HEK293 (cell line): ENCODE measurements at regions not wholly inside any gene's neighbourhood (a gene's known extent, or its start where the extent isn't known, plus 50 kb on each side); places are given as distances from the start of the nearest gene placed in this dataset.

Experiments
- YY1 ChIP-seq: fragments of 450-650 bp; formaldehyde crosslinking; IDR thresholded peaks from 2 replicates; pipeline ENCODE4 v1.5.1; 2018; ENCODE audit warnings: missing biosample characterization, missing genetic modification characterization
- ZNF146 ChIP-seq: fragments of 450-650 bp; formaldehyde crosslinking; IDR thresholded peaks from 2 replicates; pipeline ENCODE4 v1.5.1; 2016; ENCODE audit warnings: missing biosample characterization, missing genetic modification characterization
- ZNF23 ChIP-seq: fragments of 450-650 bp; formaldehyde crosslinking; IDR thresholded peaks from 2 replicates; pipeline ENCODE4 v1.5.1; 2016; ENCODE audit warnings: missing biosample characterization, missing genetic modification characterization, borderline replicate concordance
- ZNF37A ChIP-seq: fragments of 450-650 bp; IDR thresholded peaks from 2 replicates; pipeline ENCODE4 v1.5.1; 2018; ENCODE audit warnings: missing biosample characterization, missing genetic modification characterization
- ZNF48 ChIP-seq: fragments of 450-650 bp; formaldehyde crosslinking; IDR thresholded peaks from 2 replicates; pipeline ENCODE4 v1.5.1; 2016; ENCODE audit warnings: missing biosample characterization, missing genetic modification characterization
- ZNF530 ChIP-seq: fragments of 450-650 bp; formaldehyde crosslinking; IDR thresholded peaks from 2 replicates; pipeline ENCODE4 v1.5.1; 2016; ENCODE audit warnings: low read depth, missing biosample characterization, missing genetic modification characterization
- ZNF549 ChIP-seq: fragments of 450-650 bp; IDR thresholded peaks from 2 replicates; pipeline ENCODE4 v1.5.1; 2018; ENCODE audit warnings: missing biosample characterization, missing genetic modification characterization, mild to moderate bottlenecking, inconsistent platforms, moderate library complexity
- ZNF785 ChIP-seq: fragments of 450-650 bp; formaldehyde crosslinking; IDR thresholded peaks from 2 replicates; pipeline ENCODE4 v1.5.1; 2016; ENCODE audit warnings: missing biosample characterization, missing genetic modification characterization
- ZNF843 ChIP-seq: fragments of 450-650 bp; formaldehyde crosslinking; IDR thresholded peaks from 2 replicates; pipeline ENCODE4 v1.5.1; 2016; ENCODE audit warnings: missing biosample characterization, missing genetic modification characterization
- TF ChIP-seq, protein P1 (sequence below): IDR thresholded peaks from 2 replicates; pipeline ENCODE4 v1.6.1; 2011; ENCODE audit warnings: mild to moderate bottlenecking, low read depth, low read length, borderline replicate concordance
- TF ChIP-seq, protein P2 (sequence below): fragments of 450-650 bp; formaldehyde crosslinking; IDR thresholded peaks from 2 replicates; pipeline ENCODE4 v1.5.1; 2016; ENCODE audit warnings: missing biosample characterization, missing genetic modification characterization
- TF ChIP-seq, protein P3 (sequence below): fragments of 450-650 bp; formaldehyde crosslinking; IDR thresholded peaks from 2 replicates; pipeline ENCODE4 v1.5.1; 2016; ENCODE audit warnings: missing biosample characterization, missing genetic modification characterization
- TF ChIP-seq, protein P4 (sequence below): fragments of 450-650 bp; formaldehyde crosslinking; IDR thresholded peaks from 2 replicates; pipeline ENCODE4 v1.5.1; 2016; ENCODE audit warnings: missing biosample characterization, missing genetic modification characterization
- TF ChIP-seq, protein P5 (sequence below): sonication (generic); formaldehyde crosslinking; IDR thresholded peaks from 2 replicates; pipeline ENCODE4 v1.8.1; 2022; ENCODE audit warnings: mild to moderate bottlenecking, moderate library complexity, missing genetic modification reagents

DNA sequence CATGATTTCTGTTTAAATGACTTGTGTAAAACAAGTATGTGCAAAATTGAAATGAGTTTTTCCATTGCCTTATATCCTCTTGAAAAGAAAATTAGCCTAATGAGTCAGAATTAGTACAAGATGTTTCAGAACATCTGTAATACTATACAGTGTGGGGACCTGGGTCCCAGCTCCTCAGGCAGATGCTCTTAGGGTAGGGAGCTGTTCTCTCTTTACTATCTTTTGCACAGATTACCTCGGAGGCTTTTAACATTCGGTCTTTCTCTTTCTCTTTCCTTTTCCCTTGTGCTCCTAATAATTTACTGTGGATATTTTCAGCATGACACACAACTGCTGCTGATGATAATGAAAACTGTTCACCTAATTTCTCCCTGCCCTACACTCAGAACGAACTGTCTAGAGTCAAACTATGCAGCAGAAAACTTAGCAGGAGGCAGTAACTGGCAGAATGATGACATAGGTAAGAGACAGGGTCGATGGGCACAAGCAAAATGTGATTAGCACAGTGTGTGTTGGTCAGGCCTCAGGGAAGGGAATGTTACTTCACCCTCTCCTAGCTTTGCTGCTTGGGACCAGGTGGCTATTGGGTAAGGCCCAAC lies 455.3 kb downstream of the PDHA2 start:
- TF ChIP-seq, protein P1, sequence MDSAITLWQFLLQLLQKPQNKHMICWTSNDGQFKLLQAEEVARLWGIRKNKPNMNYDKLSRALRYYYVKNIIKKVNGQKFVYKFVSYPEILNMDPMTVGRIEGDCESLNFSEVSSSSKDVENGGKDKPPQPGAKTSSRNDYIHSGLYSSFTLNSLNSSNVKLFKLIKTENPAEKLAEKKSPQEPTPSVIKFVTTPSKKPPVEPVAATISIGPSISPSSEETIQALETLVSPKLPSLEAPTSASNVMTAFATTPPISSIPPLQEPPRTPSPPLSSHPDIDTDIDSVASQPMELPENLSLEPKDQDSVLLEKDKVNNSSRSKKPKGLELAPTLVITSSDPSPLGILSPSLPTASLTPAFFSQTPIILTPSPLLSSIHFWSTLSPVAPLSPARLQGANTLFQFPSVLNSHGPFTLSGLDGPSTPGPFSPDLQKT, result no peak
- TF ChIP-seq ZNF549 (tag by site-specific recombination) (no peak), ZNF146 (tag by site-specific recombination) (no peak), ZNF530 (no peak), YY1 (tag by site-specific recombination) (no peak), ZNF48 (tag by site-specific recombination) (no peak), ZNF785 (no peak), ZNF843 (tag by site-specific recombination) (no peak), ZNF37A (tag by site-specific recombination) (no peak), ZNF23 (tag by site-specific recombination) (no peak)
- TF ChIP-seq, protein P2, sequence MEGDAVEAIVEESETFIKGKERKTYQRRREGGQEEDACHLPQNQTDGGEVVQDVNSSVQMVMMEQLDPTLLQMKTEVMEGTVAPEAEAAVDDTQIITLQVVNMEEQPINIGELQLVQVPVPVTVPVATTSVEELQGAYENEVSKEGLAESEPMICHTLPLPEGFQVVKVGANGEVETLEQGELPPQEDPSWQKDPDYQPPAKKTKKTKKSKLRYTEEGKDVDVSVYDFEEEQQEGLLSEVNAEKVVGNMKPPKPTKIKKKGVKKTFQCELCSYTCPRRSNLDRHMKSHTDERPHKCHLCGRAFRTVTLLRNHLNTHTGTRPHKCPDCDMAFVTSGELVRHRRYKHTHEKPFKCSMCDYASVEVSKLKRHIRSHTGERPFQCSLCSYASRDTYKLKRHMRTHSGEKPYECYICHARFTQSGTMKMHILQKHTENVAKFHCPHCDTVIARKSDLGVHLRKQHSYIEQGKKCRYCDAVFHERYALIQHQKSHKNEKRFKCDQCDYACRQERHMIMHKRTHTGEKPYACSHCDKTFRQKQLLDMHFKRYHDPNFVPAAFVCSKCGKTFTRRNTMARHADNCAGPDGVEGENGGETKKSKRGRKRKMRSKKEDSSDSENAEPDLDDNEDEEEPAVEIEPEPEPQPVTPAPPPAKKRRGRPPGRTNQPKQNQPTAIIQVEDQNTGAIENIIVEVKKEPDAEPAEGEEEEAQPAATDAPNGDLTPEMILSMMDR (tag by site-specific recombination), result no peak
- TF ChIP-seq, protein P3, sequence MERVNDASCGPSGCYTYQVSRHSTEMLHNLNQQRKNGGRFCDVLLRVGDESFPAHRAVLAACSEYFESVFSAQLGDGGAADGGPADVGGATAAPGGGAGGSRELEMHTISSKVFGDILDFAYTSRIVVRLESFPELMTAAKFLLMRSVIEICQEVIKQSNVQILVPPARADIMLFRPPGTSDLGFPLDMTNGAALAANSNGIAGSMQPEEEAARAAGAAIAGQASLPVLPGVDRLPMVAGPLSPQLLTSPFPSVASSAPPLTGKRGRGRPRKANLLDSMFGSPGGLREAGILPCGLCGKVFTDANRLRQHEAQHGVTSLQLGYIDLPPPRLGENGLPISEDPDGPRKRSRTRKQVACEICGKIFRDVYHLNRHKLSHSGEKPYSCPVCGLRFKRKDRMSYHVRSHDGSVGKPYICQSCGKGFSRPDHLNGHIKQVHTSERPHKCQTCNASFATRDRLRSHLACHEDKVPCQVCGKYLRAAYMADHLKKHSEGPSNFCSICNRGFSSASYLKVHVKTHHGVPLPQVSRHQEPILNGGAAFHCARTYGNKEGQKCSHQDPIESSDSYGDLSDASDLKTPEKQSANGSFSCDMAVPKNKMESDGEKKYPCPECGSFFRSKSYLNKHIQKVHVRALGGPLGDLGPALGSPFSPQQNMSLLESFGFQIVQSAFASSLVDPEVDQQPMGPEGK (tag by site-specific recombination), result no peak
- TF ChIP-seq, protein P4, sequence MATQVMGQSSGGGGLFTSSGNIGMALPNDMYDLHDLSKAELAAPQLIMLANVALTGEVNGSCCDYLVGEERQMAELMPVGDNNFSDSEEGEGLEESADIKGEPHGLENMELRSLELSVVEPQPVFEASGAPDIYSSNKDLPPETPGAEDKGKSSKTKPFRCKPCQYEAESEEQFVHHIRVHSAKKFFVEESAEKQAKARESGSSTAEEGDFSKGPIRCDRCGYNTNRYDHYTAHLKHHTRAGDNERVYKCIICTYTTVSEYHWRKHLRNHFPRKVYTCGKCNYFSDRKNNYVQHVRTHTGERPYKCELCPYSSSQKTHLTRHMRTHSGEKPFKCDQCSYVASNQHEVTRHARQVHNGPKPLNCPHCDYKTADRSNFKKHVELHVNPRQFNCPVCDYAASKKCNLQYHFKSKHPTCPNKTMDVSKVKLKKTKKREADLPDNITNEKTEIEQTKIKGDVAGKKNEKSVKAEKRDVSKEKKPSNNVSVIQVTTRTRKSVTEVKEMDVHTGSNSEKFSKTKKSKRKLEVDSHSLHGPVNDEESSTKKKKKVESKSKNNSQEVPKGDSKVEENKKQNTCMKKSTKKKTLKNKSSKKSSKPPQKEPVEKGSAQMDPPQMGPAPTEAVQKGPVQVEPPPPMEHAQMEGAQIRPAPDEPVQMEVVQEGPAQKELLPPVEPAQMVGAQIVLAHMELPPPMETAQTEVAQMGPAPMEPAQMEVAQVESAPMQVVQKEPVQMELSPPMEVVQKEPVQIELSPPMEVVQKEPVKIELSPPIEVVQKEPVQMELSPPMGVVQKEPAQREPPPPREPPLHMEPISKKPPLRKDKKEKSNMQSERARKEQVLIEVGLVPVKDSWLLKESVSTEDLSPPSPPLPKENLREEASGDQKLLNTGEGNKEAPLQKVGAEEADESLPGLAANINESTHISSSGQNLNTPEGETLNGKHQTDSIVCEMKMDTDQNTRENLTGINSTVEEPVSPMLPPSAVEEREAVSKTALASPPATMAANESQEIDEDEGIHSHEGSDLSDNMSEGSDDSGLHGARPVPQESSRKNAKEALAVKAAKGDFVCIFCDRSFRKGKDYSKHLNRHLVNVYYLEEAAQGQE (tag by site-specific recombination), result no peak
- TF ChIP-seq, protein P5, sequence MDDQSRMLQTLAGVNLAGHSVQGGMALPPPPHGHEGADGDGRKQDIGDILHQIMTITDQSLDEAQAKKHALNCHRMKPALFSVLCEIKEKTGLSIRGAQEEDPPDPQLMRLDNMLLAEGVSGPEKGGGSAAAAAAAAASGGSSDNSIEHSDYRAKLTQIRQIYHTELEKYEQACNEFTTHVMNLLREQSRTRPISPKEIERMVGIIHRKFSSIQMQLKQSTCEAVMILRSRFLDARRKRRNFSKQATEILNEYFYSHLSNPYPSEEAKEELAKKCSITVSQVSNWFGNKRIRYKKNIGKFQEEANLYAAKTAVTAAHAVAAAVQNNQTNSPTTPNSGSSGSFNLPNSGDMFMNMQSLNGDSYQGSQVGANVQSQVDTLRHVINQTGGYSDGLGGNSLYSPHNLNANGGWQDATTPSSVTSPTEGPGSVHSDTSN (CRISPR knock-in tag), result no peak
